KG1 (cell line): ENCODE measurements at regions not wholly inside any gene's neighbourhood (a gene's known extent, or its start where the extent isn't known, plus 50 kb on each side); places are given as distances from the start of the nearest gene placed in this dataset.

ENCODE experiments used
- DNase-seq: peaks from one replicate; lab custom pipeline; 2025; lab: John Stamatoyannopoulos, UW

DNA sequence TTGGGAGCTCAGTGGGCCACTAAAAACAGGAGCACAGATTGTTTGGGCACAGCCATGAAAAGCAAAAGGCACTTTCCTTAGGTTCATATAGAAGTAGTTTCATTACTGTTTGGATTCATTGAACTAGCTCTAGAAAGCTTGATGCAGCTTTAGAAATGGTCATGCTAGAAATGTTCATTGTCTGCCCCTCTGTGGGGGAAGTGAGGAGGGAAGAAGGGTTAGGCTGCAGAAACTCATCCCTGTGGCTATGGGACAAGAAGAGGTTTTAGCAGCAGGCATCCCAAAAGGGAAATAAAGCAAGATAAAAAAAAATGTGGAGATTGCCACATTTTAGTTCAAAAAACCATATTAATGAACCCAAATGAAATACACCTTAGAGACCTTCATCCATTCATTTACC lies 359.6 kb upstream of the PTBP2 start:
- no peak for DNase-seq

DNA sequence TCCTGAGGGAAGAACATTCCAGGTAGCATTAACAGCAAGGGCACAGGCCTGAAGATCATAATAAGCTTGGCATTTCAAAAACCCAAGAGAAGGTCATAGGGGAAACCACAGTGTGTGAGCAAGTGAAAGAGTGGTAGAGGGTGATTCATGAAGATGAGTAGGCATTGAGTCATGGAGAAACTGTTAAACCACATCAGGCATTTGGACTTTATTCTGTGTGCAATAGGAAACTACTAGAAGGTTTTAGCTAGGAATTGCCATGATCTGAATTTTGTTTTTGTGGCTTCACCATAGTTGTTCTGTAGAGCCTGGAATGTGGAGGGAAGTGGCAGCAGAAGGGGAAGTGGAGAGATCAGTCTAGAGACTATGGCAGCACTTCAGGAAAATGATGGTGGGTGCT lies 359.0 kb upstream of the PTBP2 start:
- DNase-seq = peak; percentile 47

DNA sequence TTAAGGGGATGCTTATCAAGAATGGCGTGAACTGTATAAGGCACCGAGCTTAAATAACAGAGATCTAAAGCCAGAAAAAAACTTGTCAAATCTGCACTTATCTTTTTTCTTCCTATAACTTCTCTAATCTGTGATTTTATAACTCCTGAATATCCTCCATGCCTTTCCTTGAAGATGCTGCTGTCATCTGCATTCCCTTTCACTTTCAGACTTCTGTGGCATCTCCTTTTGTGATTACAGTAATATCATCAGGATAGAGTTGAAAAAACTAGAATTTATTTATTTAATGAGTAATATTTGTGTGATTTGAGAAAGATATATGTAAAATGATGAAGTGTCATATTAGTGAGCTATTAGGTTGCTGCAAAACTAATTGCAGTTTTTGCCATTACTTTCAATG lies 357.8 kb upstream of the PTBP2 start:
- DNase-seq = no peak

DNA sequence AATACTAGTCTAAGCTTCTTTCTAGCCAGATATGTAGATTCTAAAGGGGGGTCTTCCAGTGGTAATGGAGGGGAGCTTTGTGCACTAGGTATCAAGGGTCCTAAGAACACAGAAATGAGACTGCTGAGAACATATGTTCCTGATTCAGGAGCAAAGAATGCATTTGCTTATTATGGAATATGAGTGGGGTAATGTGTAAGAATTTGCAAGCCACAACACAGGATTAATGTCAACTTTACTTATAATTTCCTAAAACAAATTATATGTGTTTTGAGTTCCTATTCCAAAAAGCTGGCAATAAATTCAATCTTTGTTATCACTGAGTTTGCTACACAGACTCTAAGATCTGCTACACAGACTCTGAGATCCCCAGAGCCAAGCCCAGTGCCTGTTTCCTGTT lies 357.0 kb upstream of the PTBP2 start:
- no peak for DNase-seq

DNA sequence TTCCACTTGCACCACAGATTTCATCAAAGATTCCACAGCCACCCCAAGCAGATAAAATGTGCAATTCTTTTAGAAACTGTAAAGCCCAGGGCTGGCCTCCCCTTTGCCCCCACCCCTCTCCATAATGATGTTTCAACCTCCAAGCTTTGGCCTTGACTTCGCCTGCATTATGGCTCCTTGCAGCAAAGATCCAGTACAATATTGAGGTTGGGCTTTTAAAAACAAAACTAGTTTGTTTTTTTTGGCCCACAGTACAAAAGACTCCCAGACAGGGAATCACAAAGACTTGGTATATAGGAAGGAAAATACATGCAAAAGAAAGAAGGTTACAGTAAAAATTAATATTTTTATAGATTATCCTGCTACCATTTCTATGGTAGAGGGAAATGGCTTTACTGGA lies 356.5 kb upstream of the PTBP2 start:
- no peak for DNase-seq

DNA sequence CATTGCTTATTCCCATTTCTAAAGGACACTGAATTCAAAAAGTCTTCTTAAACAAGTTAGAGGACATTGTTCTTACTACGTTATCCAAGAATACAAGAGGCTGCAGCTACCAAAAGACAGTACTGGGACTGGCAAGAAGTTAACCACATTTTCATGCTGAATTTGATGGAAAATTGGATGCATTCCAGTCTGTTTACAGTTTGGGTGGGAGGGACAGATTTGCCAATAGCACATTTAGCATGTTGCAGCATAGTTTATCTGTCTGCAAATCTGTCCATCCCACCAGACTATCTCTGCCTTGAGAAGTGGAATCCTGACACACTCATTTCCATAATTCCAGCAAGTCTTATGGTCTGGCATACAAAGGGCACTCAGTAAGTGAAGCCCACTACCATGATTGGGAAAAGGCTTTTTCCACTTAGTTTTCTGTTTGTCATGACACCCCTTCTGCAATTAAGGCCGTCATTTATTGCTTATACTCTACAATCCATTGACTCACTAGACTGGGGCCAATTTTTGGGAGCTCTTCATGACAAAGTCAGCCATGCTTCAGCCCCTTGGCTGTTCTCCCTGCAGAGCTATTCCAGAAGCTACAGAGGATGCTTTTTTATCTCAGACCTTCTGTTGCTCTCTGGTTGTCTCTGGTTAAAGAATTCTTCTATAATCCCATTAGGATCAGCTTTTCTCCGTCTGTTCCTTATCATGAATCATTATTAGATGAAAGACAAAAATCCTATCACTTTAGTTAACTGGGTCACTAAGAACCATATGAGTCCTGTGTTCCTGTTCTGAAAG lies 355.8 kb upstream of the PTBP2 start:
- DNase-seq = no peak

DNA sequence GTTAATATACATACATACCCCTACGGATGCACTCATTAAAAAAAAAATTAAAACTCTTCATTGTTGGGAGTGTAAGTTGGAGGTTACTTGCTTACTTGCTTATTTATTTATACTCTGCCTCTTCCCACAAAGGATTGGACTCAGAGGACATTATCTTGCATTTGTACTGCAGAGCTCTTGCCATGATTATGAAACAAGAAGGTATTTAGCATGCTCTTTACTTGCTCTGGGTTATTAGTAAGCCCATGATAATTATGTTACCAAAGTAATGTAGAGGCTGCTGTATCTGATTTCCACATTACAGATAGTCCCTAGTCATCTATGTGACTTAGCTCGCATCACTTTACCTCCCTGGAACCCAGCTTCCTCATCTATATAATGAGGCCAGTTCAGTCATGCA lies 355.1 kb upstream of the PTBP2 start:
- no peak for DNase-seq

DNA sequence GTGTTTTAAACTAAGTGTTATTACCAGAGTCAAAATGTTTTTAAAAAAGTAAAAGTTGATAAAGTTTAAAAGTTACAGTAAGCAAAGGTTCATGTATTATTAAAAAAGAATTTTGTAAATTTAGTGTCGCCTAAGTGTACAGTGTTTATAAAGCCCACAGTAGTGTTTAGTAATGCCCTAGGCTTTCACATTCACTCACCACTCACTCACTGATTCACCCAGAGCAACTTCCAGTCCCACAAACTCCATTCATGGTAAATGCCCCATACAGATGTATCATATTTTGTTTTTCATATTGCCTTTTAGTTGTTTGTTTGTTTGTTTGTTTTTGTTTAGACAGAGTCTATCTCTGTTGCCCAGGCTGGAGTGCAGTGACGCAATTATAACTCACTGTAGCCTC lies 353.8 kb upstream of the PTBP2 start:
- no peak for DNase-seq

DNA sequence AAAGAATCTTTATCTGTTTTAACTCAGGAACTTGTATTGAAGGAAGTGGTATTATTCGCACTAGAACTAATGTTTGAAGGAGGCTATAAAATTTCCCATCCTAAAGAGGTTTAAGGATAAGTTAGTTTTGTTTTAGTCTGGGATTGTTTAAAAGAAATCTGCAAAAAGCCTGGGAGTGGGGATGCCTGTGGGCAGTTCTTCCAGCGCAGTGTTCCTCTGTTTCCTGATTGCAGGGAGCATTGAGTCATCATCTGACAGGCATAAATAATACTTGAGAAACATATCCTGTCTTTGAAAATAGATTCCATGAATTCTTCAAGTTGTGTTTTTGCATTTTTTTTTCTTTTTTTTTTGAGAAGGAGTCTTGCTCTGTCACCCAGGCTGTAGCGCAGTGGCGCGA lies 350.8 kb upstream of the PTBP2 start:
- DNase-seq = no peak

DNA sequence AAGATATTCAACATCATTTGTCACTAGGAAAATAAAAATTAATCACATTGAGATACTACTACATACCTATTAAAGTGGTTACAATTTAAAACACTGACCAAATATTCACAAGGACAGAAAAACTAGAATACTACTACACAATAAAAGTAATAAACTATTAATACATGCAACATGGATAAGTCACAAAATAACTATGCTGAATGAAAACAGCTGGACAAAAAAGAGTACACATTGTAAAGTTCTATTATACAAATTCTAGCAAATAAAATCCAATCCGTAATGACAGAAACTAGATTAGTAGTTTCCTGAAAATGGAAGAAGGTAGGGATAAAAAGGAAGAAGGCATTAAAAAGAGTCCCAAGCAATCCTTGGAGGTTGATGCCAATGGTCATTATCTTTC lies 348.7 kb upstream of the PTBP2 start:
- no peak for DNase-seq

DNA sequence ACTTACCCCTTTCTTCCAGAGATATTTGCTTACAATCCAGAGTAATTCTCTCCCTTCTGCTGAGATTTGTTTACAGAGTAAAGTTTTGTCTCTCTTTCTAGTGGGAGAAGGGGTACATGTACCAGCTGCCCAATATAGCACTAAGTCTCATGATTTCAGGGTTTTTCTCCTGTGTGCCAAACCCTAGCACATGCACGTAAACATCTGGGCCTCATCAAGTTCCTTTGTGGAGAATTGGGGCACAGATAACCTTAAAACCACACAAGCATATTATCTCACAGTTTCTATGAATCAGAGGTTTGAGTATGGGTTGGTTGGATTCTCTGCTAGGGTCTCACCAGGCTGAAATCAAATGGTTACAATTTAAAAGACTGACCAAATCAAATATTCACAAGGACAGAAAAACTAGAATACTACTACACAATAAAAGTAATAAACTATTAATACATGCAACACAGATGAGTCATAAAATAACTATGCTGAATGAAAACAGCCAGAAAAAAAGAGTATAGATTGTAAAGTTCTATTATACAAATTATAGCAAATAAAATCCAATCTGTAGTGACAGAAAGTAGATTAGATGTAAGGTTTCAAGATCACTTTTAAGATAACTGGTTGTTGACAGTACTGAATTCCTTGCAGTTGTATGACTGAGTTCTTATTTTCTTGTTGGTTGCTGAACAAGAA lies 347.4 kb upstream of the PTBP2 start:
- no peak for DNase-seq

DNA sequence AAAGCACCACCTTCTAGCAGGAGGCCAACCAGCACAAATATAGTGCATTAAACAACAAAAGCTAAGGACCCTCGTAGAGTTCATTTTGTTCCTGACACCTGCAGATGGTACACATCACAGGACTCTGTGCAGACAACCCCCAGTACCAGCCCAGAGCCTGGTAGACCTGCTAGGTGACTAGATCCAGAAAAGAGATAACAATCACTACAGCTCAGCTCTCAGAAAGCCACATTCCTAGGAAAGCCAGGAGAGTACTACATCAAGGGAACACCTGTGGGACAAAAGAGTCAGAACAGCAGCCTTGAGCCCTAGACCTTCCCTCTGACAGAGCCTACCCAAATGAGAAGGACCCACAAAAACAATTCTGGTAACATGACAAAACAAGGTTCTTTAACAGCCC lies 344.7 kb upstream of the PTBP2 start:
- DNase-seq = no peak

DNA sequence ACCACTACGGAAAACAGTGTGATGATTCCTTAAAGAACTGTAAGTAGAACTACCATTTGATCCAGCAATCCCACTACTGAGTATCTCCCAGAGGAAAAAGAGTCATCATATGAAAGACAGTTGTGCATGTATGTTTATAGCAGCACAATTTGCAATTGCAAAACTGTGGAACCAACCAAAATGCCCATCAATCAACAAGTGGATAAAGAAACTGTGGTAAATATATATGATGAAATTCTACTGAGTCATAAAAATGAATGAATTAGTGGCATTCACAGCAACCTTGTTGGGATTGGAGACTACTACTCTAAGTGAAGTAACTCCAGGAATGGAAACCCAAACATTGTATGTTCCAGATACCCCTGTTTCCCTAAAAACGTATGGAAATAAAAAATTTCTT lies 337.0 kb upstream of the PTBP2 start:
- no peak for DNase-seq

DNA sequence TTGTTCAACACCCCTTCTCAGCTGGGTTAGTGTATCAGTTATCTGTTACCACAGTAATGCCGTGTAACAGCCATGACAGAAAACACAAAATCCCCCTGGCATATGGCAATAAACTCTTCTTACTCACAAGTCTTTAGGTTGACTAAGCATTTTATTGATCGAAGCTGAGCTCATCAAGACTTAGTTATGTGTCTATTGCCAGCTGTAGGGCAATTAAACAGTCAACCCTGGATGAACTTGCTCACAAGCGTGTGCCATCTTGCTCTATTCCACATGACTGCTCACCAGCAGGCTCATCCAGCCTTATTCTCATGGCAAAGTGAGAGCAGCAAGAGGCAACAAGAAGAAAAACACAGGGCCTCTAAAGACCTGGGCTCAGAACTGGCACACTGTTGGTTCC lies 333.8 kb upstream of the PTBP2 start:
- no peak for DNase-seq

DNA sequence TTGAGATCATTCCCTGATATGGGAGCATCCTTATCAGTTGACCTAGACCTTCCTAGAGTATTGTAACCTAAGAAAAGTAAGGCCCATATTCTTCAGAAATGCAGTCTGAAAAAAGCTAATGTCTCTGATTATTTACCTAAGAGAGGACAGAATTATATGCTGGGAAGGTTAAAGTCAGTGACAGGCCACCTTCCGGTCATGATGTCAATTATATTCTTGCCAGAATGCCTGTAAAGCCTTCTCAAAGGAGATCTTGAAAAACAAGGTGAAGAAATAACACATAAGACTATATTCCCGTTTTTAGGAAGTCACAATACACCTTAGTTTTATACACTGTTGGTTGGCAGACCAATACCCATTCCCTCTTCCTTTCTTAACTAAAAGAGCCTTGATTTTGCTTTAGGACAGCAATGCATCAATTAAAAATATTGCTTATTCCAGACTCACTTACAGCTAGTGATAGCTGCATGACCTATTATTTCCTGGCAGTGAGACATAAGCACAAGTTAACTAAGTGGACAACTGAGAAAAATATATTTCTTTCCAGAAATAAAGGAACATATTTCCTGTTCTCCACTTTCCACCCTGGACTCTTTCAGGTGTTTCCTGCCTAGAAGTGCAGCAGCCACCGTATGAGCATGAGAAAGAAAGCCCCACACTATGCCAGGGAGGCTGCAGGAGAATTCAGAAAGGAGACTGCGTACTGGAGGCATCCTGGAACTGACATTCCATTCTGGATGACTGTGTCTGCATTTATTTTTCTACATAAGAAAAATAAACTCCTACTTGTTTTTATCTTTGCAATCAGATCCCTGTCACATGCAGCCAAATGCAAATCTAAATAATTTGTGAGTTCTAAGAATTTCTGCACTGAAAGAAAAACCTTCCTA lies 332.9 kb upstream of the PTBP2 start:
- no peak for DNase-seq

DNA sequence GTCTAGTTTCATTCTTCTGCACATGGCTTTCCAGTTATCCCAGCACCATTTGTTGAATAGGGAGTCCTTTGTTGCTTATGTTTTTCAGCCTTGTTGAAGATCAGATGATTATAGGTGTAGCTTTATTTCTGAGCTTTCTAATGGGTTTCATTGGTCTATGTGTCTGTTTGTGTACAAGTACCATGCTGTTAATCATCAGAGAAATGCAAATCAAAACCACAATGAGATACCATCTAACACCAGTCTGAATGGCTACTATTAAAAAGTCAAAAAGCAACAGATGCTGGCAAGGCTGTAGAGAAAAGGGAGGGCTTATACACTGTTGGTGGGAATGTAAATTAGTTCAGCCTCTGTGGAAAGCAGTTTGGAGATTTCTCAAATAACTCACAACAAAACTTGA lies 321.5 kb upstream of the PTBP2 start:
- DNase-seq = no peak

DNA sequence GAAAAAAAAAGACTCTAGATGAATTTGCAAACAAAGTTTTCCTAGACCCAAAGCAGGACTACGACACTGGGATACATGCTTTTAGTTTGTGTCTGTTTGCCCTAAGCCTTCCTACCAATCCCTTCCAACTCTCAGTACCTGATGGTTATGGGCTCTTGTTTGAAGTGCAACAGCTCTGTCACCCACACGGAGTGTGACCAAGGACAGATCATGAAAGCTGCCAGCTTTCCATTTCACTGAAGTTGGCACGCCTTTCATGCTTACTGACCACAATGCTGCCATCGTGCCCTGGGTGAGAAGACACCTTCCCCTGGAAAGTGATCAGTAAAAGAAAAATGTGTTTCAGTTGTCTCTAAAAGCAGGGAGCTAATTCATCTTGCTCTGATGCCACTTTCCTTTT lies 312.5 kb upstream of the PTBP2 start:
- DNase-seq = no peak

DNA sequence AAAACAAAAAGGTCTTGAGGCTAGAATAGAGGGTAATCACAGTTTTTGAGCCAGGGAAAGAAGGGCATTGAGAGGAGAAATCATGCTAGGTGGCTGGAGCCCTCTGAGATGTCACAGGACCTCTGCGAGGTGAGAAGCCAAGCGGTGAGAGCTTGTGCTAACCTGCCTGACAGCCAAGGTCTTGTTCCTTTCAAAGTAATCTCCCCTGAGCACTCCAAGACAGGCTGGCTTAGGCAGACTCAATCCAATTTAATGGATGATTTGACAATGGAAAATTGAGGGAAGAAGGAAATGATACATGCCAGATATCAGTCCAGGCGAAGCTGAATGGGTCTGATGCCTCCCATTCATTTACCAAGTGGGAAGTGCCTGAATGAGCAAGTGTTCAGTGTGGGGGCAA lies 311.9 kb upstream of the PTBP2 start:
- no peak for DNase-seq

DNA sequence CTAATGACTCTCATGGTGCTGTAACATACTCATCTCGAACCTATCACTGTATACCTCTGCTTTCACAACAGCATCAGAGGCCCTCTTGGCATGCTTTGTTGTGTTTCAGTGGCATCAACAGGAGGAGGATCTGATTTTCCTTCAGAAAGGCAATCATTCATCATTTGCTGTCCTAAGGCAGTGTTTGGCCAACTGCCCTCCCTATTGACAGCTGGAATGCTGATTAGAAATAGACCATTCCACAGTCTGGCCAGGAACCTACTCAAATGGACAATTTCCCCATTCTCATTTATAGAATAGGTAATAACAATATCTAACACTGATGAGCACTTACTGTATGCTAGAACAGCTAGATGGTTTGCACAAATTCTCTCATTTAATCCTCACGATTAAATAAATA lies 310.6 kb upstream of the PTBP2 start:
- DNase-seq = no peak

DNA sequence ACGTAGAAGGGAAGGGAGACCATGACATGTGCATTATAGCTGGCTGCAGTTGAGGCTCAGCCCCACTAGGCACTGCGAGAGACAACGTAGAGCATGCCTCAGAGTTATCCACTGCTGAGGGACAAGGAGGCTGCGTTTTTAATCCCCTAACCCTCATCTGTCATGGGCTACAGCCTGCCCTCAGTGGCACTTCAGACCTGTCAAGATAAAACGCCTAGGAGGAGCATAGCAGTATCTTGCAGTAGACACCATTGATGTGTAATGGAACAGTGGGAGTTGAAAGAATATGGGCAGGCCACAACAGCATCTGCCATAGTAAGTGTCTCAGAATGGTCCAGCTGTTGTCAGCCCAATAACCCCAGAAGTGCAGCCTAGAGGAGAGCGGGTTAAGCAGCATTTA lies 307.0 kb upstream of the PTBP2 start:
- DNase-seq = no peak

DNA sequence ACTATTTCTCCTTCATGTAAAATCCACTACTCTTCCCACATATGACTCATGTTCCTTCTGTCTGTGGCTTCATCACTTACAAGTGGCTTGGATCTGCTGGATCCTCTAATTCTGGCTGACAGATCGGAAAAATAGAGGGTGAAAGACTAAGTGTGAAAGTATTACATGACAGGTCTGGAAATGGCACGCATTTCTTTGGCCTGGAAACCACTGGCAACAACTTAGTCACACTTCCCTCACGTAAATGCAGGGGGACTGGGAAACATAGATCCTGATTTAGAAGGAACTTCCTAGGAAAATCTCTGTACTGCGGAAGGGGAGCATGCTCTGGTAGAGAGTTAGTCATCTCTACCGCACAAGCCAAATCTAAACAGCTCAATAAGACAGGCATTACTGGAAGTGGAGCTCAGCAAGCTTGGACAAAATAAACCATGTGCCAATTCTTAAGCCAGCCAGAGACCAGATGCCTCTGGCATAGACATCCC lies 305.4 kb upstream of the PTBP2 start:
- no peak for DNase-seq

DNA sequence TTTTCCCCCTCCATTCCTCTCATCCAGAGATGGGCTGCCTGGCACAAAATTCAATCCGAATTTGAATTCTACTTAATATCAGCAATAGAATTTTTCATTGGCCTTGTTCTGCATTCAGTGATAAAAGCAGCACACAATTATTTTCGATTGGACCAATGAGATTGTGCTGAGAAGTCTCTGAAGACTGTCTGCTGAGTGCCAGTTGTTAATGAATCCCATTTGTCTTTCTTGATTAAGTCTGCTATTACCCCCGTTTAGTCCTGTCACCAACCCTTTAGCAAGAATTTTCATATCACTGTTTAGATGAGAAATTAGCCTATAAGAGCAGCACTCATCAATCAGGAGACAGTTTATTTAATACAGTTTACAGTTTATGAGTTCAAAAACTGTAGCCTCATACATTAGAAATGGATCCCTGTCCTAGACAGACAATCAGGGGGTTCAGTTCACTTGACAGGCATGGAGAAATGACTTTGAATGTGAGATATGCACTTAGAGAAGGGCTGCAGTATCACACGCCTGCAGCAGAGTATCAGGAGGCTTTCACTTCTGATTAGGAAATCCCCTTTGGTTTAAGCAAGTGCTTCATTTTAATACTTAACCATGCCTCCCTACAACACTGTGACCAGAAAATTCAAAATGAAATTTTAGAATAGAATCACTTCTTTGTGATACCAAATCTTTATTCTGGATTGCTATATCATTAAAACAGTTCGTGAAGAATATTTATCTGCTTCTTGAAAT lies 304.7 kb upstream of the PTBP2 start:
- no peak for DNase-seq
